K562 (cell line): ENCODE measurements at regions not wholly inside any gene's neighbourhood (a gene's known extent, or its start where the extent isn't known, plus 50 kb on each side); places are given as distances from the start of the nearest gene placed in this dataset.

ENCODE experiments used
- ATAC-seq: fragments of 200-7000 bp; cut with Tn5 transposase; 3 replicates; pipeline ENCODE4 v1.9.1; 2020; ENCODE audit warnings: moderate library complexity
- BruUV-seq: library from RNA; stranded (reverse); fragments of 400-500 nt; replicated peaks from 2 replicates; lab custom pipeline; 2021; lab: Mats Ljungman, UMichigan
- CTCF ChIA-PET: fragments of 300-600 bp; formaldehyde crosslinking; extraction: SDS; loops from one replicate; lab custom pipeline; 2021; ENCODE audit warnings: low intra/inter-chr PET ratio; lab: Yijun Ruan, JAX
- POLR2A ChIA-PET: fragments of 300-600, 350-650 bp; sonication (Branson Sonifier 250); formaldehyde crosslinking; extraction: SDS; loops from one replicate; lab custom pipeline; 2021; ENCODE audit warnings: antibody characterized with exemption, inconsistent platforms; lab: Yijun Ruan, JAX
- DNase-seq, 4 experiments: peaks; one replicate each; pipeline versions ENCODE4 v3.0.0 to v3.0.0-alpha.2; 2011 to 2018; ENCODE audit warnings: low spot score in 3 of 4, mixed read lengths in 3 of 4; ENCODE audit errors: extremely low read depth in 1 of 4
- FAIRE-seq: peaks from 2 replicates; lab custom pipeline; 2011; peaks lifted over from hg19 to GRCh38; lab: Jason Lieb, UNC
- H2AFZ ChIP-seq: 2 replicates; pipeline ENCODE4 v1.6.0; 2011; ENCODE audit warnings: low read depth, low read length, control low read depth, inconsistent platforms
- H3K27ac ChIP-seq: fragments of 200-600 bp; 3 replicates; pipeline ENCODE4 v1.8.0; 2011; ENCODE audit warnings: low read depth, mild to moderate bottlenecking, control low read depth, inconsistent platforms, low read length, moderate library complexity, mixed read lengths; ENCODE audit errors: extremely low read depth
- H3K27me3 ChIP-seq, 2 experiments: fragments of 300-600 bp in 1 of 2; 2 replicates in 1 of 2; 3 replicates in 1 of 2; pipeline versions ENCODE4 v1.6.0 to v1.8.0; 2011; ENCODE audit warnings: inconsistent platforms in 2 of 2, low read length in 2 of 2, mild to moderate bottlenecking in 1 of 2, mixed read lengths in 1 of 2, moderate library complexity in 1 of 2; ENCODE audit not compliant: control insufficient read depth in 2 of 2, insufficient read depth in 2 of 2
- H3K36me3 ChIP-seq: fragments of 300-600 bp; 3 replicates; pipeline ENCODE4 v1.8.0; 2011; ENCODE audit warnings: mild to moderate bottlenecking, low read length, inconsistent platforms; ENCODE audit not compliant: control insufficient read depth, insufficient read depth
- H3K4me1 ChIP-seq, 2 experiments: fragments of 200-600 bp in 1 of 2; replicated peaks in 1 of 2; 2 replicates in 1 of 2; 3 replicates in 1 of 2; pipeline versions ENCODE4 v1.5.1 to v1.8.0; 2011; ENCODE audit warnings: inconsistent platforms in 2 of 2, low read length in 2 of 2, mild to moderate bottlenecking in 1 of 2, mixed read lengths in 1 of 2, moderate library complexity in 1 of 2; ENCODE audit not compliant: control insufficient read depth in 2 of 2, insufficient read depth in 2 of 2
- H3K4me2 ChIP-seq: 2 replicates; pipeline ENCODE4 v1.6.1; 2011; ENCODE audit warnings: low read length, control low read depth, inconsistent platforms, mixed read lengths; ENCODE audit not compliant: insufficient read depth
- H3K4me3 ChIP-seq: fragments of 200-600 bp; sonication (generic), shearing (Covaris generic); 2 replicates; pipeline ENCODE4 v1.5.1; 2016; ENCODE audit warnings: control low read depth, inconsistent platforms
- H3K79me2 ChIP-seq: fragments of 200-600 bp; 3 replicates; pipeline ENCODE4 v1.8.0; 2011; ENCODE audit warnings: low read length, inconsistent platforms; ENCODE audit not compliant: control insufficient read depth, insufficient read depth
- H3K9ac ChIP-seq, 2 experiments: 2 replicates each; pipeline versions ENCODE4 v1.6.0 to v1.6.1; 2011; ENCODE audit warnings: low read depth in 2 of 2, low read length in 2 of 2, control low read depth in 1 of 2, inconsistent platforms in 1 of 2, mild to moderate bottlenecking in 1 of 2, mixed read lengths in 1 of 2; ENCODE audit not compliant: insufficient read depth in 1 of 2
- H3K9me1 ChIP-seq: one replicate; pipeline ENCODE4 v1.6.0; 2011; ENCODE audit warnings: inconsistent platforms, mild to moderate bottlenecking, low read length, moderate library complexity; ENCODE audit not compliant: control insufficient read depth, insufficient read depth
- H3K9me3 ChIP-seq: replicated peaks from 2 replicates; pipeline ENCODE4 v1.5.1; 2011; ENCODE audit warnings: low read depth, low read length, inconsistent platforms; ENCODE audit not compliant: control insufficient read depth, insufficient read depth
- H4K20me1 ChIP-seq: replicated peaks from 2 replicates; pipeline ENCODE4 v1.6.1; 2011; ENCODE audit warnings: low read length, inconsistent platforms, mixed read lengths; ENCODE audit not compliant: control insufficient read depth, insufficient read depth
- BACH1 ChIP-seq: fragments of 200-800 bp; sonication (Bioruptor generic); IDR thresholded peaks from 2 replicates; pipeline ENCODE4 v1.6.1; 2016; ENCODE audit warnings: missing genetic modification characterization, missing compliant biosample characterization
- ILF3 ChIP-seq: fragments of 450-650 bp; IDR thresholded peaks from 2 replicates; pipeline ENCODE4 v1.6.1; 2018; ENCODE audit warnings: antibody characterized with exemption, mild to moderate bottlenecking, moderate library complexity, borderline replicate concordance
- RBM25 ChIP-seq: fragments of 200-400 bp; formaldehyde crosslinking; IDR thresholded peaks from 2 replicates; pipeline ENCODE4 v1.6.1; 2018; ENCODE audit warnings: low read length, low read depth, moderate library complexity; ENCODE audit not compliant: severe bottlenecking
- TOE1 ChIP-seq, 2 experiments: fragments of 450-650 bp in 1 of 2; sonication (generic) in 1 of 2; formaldehyde crosslinking in 1 of 2; IDR thresholded peaks; 2 replicates each; pipeline versions ENCODE4 v1.7.1 to v1.8.0; 2016 to 2022; ENCODE audit warnings: borderline replicate concordance in 2 of 2, mild to moderate bottlenecking in 2 of 2, antibody characterized with exemption in 1 of 2, inconsistent platforms in 1 of 2, low read depth in 1 of 2, missing genetic modification reagents in 1 of 2, moderate library complexity in 1 of 2
- ZNF75A ChIP-seq: fragments of 450-650 bp; formaldehyde crosslinking; IDR thresholded peaks from 2 replicates; pipeline ENCODE4 v1.4.0; 2020; ENCODE audit warnings: mild to moderate bottlenecking
- WGBS: fragments of 100-300 bp; shearing (Covaris generic); methylation state at CpG from one replicate; pipeline ENCODE4 v1.1.6; 2016; ENCODE audit warnings: low coverage, mixed read lengths; ENCODE audit not compliant: insufficient coverage; ENCODE audit errors: missing lambda C conversion rate; 5-methylcytosine and 5-hydroxymethylcytosine counted together
- in situ Hi-C: fragments of 300-500 bp; cut with MboI; formaldehyde crosslinking; loops from 4 replicates; pipeline ENCODE4 v1.15.0; 2018; ENCODE audit warnings: inconsistent platforms, mixed read lengths
- intact Hi-C: fragments of 100-400 bp; cut with micrococcal nuclease; formaldehyde crosslinking; loops from 2 replicates; pipeline ENCODE4 v1.14.2; 2022
- TF ChIP-seq, protein P1 (sequence below): sonication (generic); formaldehyde crosslinking; IDR thresholded peaks from 2 replicates; pipeline ENCODE4 v1.8.0; 2022; ENCODE audit warnings: mild to moderate bottlenecking, missing genetic modification reagents

DNA sequence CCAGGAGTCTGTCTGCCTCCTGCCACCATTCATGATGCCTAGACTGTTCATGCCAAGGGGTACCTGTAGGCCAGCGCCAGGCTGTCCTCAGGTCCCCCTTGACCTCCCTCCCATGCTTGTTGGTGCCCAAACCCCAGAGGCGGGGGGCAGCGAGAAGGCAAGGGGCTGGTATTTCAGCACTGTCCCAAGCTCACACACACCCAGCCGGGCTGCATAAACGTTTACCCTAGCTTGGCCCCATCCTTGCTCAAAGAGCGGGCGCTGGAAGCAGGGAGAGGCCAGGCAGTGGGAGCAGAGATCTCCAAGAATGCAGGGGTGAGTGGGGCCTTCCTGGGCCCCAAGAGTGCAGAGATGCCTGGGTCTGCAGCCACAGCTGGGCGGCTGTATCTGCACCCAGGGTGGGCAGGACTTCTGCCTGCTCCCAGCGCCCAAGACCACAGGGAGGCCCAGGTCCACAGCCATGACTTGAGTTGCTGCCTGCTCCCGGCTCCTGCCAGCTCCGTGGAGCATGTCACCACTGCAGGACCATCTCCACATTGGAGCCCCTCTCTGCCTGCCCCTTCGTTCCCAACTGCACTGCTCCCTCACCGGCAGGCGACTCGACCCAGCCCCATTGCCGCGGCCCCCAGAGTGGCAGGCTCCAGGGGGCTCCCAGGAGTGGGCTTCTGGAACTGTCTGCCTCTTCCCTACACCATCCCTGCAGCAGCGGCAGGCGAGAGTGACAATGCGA, 616.6 kb downstream of the METTL4 start:
- Histone ChIP-seq H4K20me1 (no peaks in the 10 kb centered on the region), H3K27ac (no peak overlapping the region), H3K4me1 (peaks cover 0 to 6% of the 10 kb centered on the region in 2 experiments; a peak in 1 of 5 replicates), H3K9ac (peak overlapping the region in 1 of 2 experiments; percentile 4; a peak in 1 of 4 replicates), H3K4me3 (no peak overlapping the region), H3K9me3 (no peaks in the 10 kb centered on the region), H2AFZ (no peak overlapping the region), H3K4me2 (no peak overlapping the region), H3K27me3 (peaks cover 0 to 15% of the 10 kb centered on the region in 2 experiments; a peak in 2 of 5 replicates), H3K9me1 (no peaks in the 10 kb centered on the region), H3K79me2 (no peaks in the 10 kb centered on the region), H3K36me3 (no peaks in the 10 kb centered on the region)
- in situ Hi-C loops (no loop called here), intact Hi-C loops (no loop called here)
- POLR2A ChIA-PET = no interaction called here
- WGBS = 2% methylated on average over 20 of the region's 20 CpGs
- BruUV-seq = no TSS peak
- no peak for TF ChIP-seq ILF3
- TF ChIP-seq ZNF75A (CRISPR knock-in tag) = no peak
- TF ChIP-seq RBM25 = no peak
- TF ChIP-seq, protein P1, sequence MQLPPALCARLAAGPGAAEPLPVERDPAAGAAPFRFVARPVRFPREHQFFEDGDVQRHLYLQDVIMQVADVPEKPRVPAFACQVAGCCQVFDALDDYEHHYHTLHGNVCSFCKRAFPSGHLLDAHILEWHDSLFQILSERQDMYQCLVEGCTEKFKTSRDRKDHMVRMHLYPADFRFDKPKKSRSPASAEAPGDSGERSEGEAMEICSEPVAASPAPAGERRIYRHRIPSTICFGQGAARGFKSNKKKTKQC (CRISPR knock-in tag) = no peak
- TF ChIP-seq BACH1 (tag) = no peak
- TF ChIP-seq TOE1 (IDR thresholded peaks at IDR 0.05; ENCODE audit: borderline replicate concordance) = no peak
- TF ChIP-seq TOE1 (CRISPR knock-in tag; IDR thresholded peaks at IDR 0.05; ENCODE audit: borderline replicate concordance, low read depth) = no peak
- ATAC-seq (no peak; the same call in 2 of the 3 replicates), FAIRE-seq (no peak), DNase-seq (no peak)
- CTCF ChIA-PET = no interaction called here
